ENCODE measurements at regions not wholly inside any gene's neighbourhood (a gene's known extent, or its start where the extent isn't known, plus 50 kb on each side); places are given as distances from the start of the nearest gene placed in this dataset.

- DNase-seq, result no peak
- H3K27ac ChIP-seq, result no peak overlapping the region
- 73 to 88% (median 80%) methylated on average over 3 of the region's 3 CpGs for WGBS, 5 donors
- H3K4me1 ChIP-seq, result peaks cover 0 to 16% (median 0%) of the 10 kb centered on the region in 6 donors
- no peak overlapping the region for H3K4me3 ChIP-seq
- H3K9me3 ChIP-seq, result no peaks in the 10 kb centered on the region
- no peaks in the 10 kb centered on the region for H3K27me3 ChIP-seq (replicated peaks in 1 of 7)
- intact Hi-C loops (cut with DNase I; ENCODE audit: low total_unique reads), result no loop called here
- TF ChIP-seq POLR2AphosphoS5 (IDR thresholded peaks at IDR 0.05) (no peak), CTCF (IDR thresholded peaks at IDR 0.05 in 8 of 11, conservative IDR thresholded peaks at IDR 0.05 in 3 of 11) (no peak), POLR2A (IDR thresholded peaks at IDR 0.05) (no peak)
- H3K36me3 ChIP-seq, result no peaks in the 10 kb centered on the region
Observed at GRCh38 chr3:34202975-34203374, 404.5 kb downstream of the PDCD6IP start.

GRCh38 chr3:34203386-34203785, 405.0 kb downstream of the PDCD6IP start:
- DNase-seq, result no peak
- Histone ChIP-seq H3K27me3 (replicated peaks in 1 of 7) (no peaks in the 10 kb centered on the region), H3K36me3 (no peaks in the 10 kb centered on the region), H3K4me1 (peaks cover 0 to 12% (median 0%) of the 10 kb centered on the region in 6 donors), H3K9me3 (no peaks in the 10 kb centered on the region), H3K27ac (no peak overlapping the region), H3K4me3 (no peak overlapping the region)
- TF ChIP-seq POLR2AphosphoS5 (IDR thresholded peaks at IDR 0.05) (no peak), CTCF (IDR thresholded peaks at IDR 0.05 in 8 of 11, conservative IDR thresholded peaks at IDR 0.05 in 3 of 11) (no peak), POLR2A (IDR thresholded peaks at IDR 0.05) (no peak)
- WGBS, 5 donors, result 66 to 86% (median 76%) methylated on average over 4 of the region's 4 CpGs
- intact Hi-C loops (cut with DNase I; ENCODE audit: low total_unique reads), result no loop called here

- Histone ChIP-seq H3K27ac (no peak overlapping the region), H3K9me3 (no peaks in the 10 kb centered on the region), H3K27me3 (replicated peaks in 1 of 7) (no peaks in the 10 kb centered on the region), H3K4me3 (no peak overlapping the region), H3K4me1 (peaks cover 0 to 2% (median under 1%) of the 10 kb centered on the region in 6 donors), H3K36me3 (no peaks in the 10 kb centered on the region)
- WGBS, 5 donors, result 34 to 60% (median 58%) methylated on average over 2 of the region's 2 CpGs
- no peak for TF ChIP-seq CTCF (IDR thresholded peaks at IDR 0.05 in 8 of 11, conservative IDR thresholded peaks at IDR 0.05 in 3 of 11)
- DNase-seq, result no peak
- intact Hi-C loops (cut with DNase I; ENCODE audit: low total_unique reads), result no loop called here
Observed at GRCh38 chr3:34207002-34207401, 408.6 kb downstream of the PDCD6IP start.

- H3K4me3 ChIP-seq, result no peak overlapping the region
- whole genome bisulfite sequencing, 5 donors, result 68 to 79% (median 72%) methylated on average over 1 of the region's 1 CpG
- H3K27ac ChIP-seq, result no peak overlapping the region
- H3K27me3 ChIP-seq (replicated peaks in 1 of 7), result no peaks in the 10 kb centered on the region
- H3K4me1 ChIP-seq, result peaks cover 0 to 8% (median 2%) of the 10 kb centered on the region in 6 donors
- intact Hi-C loops (cut with DNase I; ENCODE audit: low total_unique reads), result no loop called here
- TF ChIP-seq POLR2A (IDR thresholded peaks at IDR 0.05) (no peak), CTCF (IDR thresholded peaks at IDR 0.05 in 8 of 11, conservative IDR thresholded peaks at IDR 0.05 in 3 of 11) (no peak), POLR2AphosphoS5 (IDR thresholded peaks at IDR 0.05) (no peak)
- H3K9me3 ChIP-seq, result no peaks in the 10 kb centered on the region
- no peak for DNase-seq
- H3K36me3 ChIP-seq, result no peaks in the 10 kb centered on the region
Observed at GRCh38 chr3:34207806-34208205, 409.4 kb downstream of the PDCD6IP start.

All from spleen (tissue), 11 donors.